ENCODE measurements at regions not wholly inside any gene's neighbourhood (a gene's known extent, or its start where the extent isn't known, plus 50 kb on each side); places are given as distances from the start of the nearest gene placed in this dataset.

DNA sequence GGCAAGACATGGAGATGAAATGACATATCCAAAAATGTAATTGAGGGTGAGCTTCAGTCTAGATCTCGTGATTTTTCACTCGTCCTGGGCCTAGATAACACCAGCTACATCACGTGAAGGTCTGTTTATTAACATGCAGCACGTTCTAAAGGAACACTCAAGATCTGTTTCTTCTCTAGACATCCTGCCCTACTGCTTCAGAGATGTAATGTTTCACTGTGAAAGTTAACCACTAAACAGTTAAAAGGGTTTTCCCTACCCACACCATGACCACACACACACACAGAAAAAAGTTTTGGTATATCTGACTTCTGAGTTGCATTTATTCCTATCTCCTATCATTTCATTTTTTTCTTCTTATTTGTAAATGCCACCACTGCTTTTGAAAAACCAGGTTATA lies 52.3 kb upstream of the SMIM31 start:
- 100% methylated on average over 1 to 3 of the region's 4 CpGs for WGBS, 2 experiments (ENCODE audit: insufficient coverage in 2 of 2)
- Histone ChIP-seq H3K36me3 (ENCODE audit: control insufficient read depth, insufficient read depth, low read length) (no peaks in the 10 kb centered on the region), H3K4me1 (ENCODE audit: control insufficient read depth, insufficient read depth, low read length, poor library complexity, severe bottlenecking) (no peaks in the 10 kb centered on the region), H3K9me3 (ENCODE audit: control insufficient read depth, low read length) (no peaks in the 10 kb centered on the region), H3K4me3 (ENCODE audit: extremely low read depth, insufficient read depth, low read length, poor library complexity, severe bottlenecking) (no peak overlapping the region), H3K27ac (ENCODE audit: low read depth, low read length, severe bottlenecking) (no peak overlapping the region)
